HL-60 (cell line): ENCODE measurements at regions not wholly inside any gene's neighbourhood (a gene's known extent, or its start where the extent isn't known, plus 50 kb on each side); places are given as distances from the start of the nearest gene placed in this dataset.

Experiments used
- POLR2AphosphoS5 ChIP-seq: IDR thresholded peaks from 2 replicates; pipeline ENCODE4 v1.6.1; 2012; ENCODE audit warnings: low read depth
- TF ChIP-seq, protein P1 (sequence below): IDR thresholded peaks from one replicate; pipeline ENCODE4 v1.5.1; 2011; ENCODE audit warnings: low read length, control low read depth, inconsistent platforms; ENCODE audit not compliant: insufficient read depth

DNA sequence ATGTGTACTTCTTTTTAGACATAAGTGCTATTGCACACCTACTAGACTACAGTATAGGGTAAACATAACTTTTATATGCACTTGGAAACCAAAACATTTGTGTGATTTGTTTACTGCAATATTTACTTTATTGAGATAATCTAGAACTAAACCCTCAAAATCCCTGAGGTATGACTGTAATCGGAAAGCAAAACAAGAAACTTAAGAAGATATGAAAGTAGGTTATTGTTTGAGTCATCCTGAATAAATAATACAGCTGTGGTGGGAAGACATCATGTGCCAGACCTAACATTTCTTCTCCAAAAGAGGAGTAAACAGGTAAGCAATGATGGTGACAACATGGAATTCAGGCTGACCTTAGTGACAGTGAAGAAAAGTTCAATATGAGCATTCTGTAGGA lies 765.5 kb downstream of the OTOL1 start:
- no peak for TF ChIP-seq POLR2AphosphoS5
- TF ChIP-seq, protein P1, sequence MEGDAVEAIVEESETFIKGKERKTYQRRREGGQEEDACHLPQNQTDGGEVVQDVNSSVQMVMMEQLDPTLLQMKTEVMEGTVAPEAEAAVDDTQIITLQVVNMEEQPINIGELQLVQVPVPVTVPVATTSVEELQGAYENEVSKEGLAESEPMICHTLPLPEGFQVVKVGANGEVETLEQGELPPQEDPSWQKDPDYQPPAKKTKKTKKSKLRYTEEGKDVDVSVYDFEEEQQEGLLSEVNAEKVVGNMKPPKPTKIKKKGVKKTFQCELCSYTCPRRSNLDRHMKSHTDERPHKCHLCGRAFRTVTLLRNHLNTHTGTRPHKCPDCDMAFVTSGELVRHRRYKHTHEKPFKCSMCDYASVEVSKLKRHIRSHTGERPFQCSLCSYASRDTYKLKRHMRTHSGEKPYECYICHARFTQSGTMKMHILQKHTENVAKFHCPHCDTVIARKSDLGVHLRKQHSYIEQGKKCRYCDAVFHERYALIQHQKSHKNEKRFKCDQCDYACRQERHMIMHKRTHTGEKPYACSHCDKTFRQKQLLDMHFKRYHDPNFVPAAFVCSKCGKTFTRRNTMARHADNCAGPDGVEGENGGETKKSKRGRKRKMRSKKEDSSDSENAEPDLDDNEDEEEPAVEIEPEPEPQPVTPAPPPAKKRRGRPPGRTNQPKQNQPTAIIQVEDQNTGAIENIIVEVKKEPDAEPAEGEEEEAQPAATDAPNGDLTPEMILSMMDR = no peak
